IMR-90 (cell line): ENCODE measurements at regions not wholly inside any gene's neighbourhood (a gene's known extent, or its start where the extent isn't known, plus 50 kb on each side); places are given as distances from the start of the nearest gene placed in this dataset.

ENCODE experiments used
- CTCF ChIP-seq: conservative IDR thresholded peaks from 2 replicates; pipeline ENCODE4 v1.5.1; 2012; ENCODE audit warnings: mild to moderate bottlenecking, low read depth, low read length, improper control_type of control experiment
- POLR2A ChIP-seq: IDR thresholded peaks from 2 replicates; pipeline ENCODE4 v1.6.1; 2012; ENCODE audit warnings: mild to moderate bottlenecking, low read depth, low read length
- RCOR1 ChIP-seq: IDR thresholded peaks from 2 replicates; pipeline ENCODE4 v1.6.1; 2012; ENCODE audit warnings: mild to moderate bottlenecking, low read length, improper control_type of control experiment; ENCODE audit not compliant: insufficient replicate concordance
- SMC3 ChIP-seq: fragments of 150-350 bp; IDR thresholded peaks from 2 replicates; pipeline ENCODE4 v1.6.1; 2016; ENCODE audit warnings: low read depth, mild to moderate bottlenecking, antibody characterized with exemption, low read length, moderate library complexity
- USF2 ChIP-seq: fragments of 150-350 bp; IDR thresholded peaks from 2 replicates; pipeline ENCODE4 v1.6.1; 2017; ENCODE audit warnings: mild to moderate bottlenecking, antibody characterized with exemption, low read length, low read depth

GRCh38 chr21:28865488-28866186 lies 127.0 kb downstream of the LTN1 start:
- TF ChIP-seq CTCF = no peak
- no peak for TF ChIP-seq SMC3
- no peak for TF ChIP-seq POLR2A
- no peak for TF ChIP-seq USF2
- no peak for TF ChIP-seq RCOR1
